HG03095 (cell line): ENCODE measurements at regions not wholly inside any gene's neighbourhood (a gene's known extent, or its start where the extent isn't known, plus 50 kb on each side); places are given as distances from the start of the nearest gene placed in this dataset.
"Not testable (repeated sequence)": the region's sequence is repeated elsewhere in the genome, so short reads cannot be mapped to it uniquely, and the experiment has no call there.

Source experiments
- ATAC-seq: cut with Tn5 transposase; IDR thresholded peaks from one replicate; pipeline ENCODE4 v1.9.1; 2021; ENCODE audit warnings: moderate library complexity; ENCODE audit not compliant: unreplicated experiment

DNA sequence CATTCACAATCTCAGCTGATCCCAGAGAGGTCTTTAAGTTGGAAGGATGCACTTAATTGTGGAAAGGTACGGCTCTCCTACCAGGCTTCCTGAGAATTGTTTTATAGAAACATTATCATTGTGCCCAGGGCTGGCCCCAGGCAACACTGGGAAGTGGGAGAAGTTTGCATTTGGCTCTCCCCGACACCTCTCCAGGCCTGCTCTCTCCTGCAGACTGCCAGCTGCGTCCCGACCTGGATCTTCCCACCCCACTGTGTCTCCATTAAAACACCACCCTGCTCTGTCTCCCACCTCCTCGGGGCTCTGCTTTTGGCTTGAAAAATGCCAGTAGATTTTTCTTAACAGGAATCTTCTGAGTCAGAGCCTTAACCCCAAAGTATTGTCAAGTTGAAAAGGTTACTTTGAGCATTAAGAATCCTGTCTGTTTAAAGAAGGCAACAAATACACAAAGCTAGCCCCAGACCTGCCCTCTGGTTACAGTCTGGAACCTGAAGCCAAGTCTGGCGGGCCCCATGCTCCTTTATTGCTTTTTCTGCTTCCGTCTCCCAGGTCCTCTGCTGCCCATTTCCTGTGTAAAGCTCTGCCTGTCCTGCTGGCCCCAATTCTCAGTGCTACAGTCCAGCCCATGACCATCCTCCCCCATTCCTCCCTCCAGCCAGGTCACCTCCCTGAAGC is 530.2 kb downstream of the SOX6 start:
- ATAC-seq = no peak

DNA sequence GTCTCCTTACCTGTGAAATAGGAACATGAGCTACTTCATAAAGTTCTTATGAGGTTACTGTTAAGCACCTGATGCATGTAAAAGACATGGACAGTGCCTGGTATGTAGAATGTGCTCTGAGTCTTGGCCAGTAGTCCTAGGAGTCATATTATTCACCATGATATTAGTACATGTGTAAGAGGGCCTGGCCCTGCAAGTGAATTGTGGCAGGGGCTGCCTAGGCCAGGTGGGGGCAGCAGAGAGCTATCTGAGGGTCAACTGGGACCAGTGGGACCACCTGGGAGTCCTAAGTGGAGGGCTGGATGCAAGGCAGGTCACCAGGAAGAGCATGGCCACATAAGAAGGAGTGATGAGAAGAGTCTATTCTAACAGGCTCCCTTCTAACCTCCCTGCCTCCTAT is 529.5 kb downstream of the SOX6 start:
- ATAC-seq = peak; percentile 70

DNA sequence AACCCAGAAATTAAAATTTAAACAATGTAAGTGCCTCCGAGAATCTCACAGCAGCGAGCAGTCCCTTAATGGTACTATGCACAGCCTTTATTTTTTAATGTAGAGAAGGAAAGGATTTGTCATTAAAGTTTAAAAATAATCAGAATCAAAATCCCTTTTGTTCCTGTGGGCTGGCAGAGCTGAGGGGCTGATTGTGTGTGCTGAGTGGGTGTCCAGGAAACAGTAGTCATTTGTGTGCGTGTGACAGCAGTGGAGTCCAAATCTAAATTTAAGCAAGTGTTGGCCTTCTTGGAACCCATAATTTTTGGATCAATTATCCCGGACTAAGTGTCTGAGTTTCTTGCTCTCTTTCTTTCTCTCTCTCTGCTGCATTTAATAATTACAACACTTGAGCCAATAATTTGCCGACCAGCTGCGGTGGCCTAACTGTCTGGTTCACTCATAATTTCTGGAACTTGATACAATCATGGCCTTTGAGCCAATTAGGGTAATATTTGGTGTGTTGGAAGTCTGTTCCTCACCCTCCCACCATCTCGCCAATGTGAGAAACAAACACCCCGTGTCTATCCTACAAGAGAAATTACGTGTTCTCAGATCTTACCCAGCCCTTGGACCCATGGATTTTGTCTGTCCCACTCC is 528.0 kb downstream of the SOX6 start:
- no peak for ATAC-seq

DNA sequence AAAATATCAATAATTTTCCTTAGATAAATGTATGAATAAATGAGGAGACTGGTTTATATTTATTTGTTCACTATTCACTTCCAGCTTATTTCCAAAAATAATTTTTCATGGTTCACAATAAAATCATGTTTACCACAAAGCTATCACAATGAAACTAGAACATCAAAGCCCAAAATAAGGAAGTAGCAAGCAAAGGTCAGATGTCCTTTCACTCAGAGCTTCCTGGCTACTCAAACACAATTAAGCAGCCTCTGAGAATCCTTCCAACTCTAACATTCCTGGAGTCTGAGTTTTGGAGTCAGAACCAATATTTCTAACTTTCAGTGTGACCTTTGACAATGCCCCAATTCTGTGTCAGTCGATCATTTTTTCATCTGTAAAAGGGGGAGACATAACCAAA is 527.0 kb downstream of the SOX6 start:
- ATAC-seq = no peak

DNA sequence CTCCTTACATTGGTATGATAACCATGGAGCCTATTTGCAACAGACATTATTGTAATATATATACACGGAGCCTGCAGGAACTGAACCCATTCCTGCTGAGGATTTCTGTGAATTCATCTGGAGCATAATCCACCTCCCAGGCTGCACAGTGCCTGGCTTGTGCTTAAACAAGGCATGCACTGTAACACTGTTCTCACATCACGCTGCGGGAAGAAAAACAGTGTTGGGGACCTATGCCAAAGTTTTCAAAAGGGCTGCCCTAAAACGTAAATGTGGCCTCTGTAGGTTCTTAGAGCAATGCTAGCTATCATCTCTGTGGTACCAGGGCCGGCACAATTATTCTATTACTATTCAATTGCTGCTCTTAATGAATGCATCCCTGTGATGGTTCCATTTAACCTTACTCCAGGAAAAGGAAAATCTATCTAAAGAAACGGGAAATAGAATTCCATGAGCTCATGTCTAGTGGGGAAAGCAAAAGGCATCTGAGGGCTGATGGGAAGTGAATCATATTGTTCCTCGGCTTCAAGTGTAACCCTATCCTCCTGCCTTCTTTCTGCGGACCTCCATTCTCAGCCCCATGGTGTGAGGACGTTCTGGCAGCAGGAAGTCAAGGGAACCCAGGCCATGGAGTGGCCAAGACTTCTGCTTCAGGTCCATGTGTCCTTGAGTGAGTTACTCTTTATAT is 525.5 kb downstream of the SOX6 start:
- no peak for ATAC-seq

DNA sequence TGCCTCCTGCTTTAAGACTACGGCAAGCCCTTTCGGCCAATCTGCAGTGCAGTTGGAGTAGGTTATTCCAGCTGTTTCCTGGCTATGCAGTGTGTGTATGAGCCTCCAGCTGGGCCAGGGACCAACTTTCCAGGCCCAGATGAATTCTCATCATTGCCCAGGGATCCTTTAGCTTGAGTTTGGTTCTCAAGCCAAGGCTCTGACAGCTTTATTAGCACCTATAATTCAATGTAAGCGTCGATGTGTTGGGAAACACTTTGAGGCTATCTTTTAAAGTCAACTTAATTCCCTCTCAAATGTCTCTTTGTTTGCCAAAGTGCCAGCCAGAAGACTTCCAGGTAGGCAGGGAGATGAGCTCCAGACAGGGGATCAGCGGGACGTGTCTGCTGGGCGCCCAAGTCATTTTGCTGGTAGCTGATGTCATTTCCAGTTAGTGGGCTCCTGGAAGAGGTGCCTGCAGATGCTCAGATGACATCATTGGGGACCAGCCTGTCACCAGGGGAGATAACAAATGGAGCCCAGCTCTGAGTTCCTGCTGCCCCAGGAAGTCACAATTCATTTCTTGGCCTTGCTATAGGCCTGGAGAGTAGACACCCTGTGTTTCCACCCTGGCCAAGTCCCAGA is 520.4 kb downstream of the SOX6 start:
- no peak for ATAC-seq

DNA sequence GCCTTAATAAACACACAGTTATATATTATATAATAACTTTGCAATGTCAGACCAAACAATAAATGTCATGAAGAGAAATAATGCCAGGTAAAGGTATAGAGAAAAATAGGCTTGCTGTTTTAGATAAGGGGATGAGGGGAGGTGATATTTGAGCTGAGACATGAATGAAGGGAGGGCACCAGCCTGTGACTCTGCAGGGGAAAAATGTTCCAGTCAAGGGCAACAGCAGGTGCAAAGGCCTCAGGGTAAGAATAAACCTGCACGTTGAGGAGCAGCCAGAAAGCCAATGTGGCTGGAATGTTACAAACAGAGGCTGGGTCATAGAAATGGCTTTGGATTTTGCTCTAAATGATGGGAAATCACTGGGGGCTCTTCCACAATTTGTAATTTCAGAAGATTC is 519.6 kb downstream of the SOX6 start:
- ATAC-seq = no peak

DNA sequence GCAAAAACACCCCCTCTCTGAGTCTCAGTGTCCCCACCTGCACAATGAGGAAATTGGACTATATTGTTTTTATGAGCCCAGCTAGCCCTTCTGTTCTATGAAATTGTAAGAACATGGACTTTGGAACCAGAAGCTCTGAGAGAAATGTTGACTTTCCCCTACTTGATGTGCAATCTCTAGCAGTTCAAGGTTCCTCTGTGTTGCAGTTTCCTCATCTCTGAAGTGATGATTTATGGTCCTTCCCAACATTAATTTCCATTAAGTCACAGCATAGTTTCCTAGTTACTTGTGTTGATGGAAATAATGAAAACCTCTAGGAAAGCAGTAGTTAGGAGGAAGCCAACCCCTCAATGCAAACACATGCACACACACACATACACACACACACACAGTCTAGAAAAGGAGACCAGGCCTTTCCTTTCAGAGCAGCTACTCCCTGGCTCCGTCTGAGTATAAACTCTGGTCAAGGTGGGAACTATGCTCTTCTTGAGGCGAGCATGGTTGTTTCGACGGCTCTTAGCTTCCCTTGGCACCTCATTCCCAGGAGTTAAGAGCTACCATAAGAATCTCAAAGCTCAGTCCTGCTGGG is 518.4 kb downstream of the SOX6 start:
- ATAC-seq = no peak

DNA sequence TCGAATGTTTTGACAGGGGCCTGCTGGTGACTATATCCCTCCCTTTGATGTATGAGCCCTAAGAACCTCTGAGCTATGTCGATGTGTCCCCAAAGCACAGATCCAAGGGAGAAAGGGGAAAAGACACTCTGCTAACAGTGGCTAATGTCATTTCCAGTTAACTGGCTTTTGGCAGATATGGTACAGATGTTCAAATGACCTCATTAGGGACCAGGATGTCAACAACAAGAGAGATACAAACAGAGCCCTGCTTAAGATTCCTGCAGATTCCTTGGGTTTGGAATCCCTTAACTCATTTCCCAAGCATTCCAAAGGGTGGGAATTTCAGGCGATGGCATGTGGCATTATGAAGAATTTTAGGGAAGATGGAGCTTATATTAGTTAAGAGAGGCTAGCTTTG is 517.3 kb downstream of the SOX6 start:
- no peak for ATAC-seq

DNA sequence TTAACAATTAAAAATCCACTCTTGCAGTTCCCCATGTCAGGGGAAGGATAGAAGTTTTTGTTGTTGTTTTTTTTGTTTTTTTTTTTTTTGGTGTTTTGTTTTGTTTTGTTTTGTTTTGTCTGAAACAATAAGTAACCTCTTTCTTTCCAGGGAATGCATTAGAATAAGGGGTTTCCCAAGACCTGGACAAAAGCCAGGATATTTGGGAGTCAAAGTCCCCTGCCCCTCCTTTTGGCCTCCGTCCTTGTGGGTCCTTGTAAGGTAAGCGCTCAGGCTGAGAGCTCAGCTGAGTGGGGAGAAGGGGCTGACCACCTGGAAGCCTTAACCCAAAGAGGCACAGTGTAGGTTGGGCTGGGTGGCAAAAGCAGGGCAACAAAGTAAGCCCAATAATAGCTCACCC is 515.4 kb downstream of the SOX6 start:
- ATAC-seq = no peak

DNA sequence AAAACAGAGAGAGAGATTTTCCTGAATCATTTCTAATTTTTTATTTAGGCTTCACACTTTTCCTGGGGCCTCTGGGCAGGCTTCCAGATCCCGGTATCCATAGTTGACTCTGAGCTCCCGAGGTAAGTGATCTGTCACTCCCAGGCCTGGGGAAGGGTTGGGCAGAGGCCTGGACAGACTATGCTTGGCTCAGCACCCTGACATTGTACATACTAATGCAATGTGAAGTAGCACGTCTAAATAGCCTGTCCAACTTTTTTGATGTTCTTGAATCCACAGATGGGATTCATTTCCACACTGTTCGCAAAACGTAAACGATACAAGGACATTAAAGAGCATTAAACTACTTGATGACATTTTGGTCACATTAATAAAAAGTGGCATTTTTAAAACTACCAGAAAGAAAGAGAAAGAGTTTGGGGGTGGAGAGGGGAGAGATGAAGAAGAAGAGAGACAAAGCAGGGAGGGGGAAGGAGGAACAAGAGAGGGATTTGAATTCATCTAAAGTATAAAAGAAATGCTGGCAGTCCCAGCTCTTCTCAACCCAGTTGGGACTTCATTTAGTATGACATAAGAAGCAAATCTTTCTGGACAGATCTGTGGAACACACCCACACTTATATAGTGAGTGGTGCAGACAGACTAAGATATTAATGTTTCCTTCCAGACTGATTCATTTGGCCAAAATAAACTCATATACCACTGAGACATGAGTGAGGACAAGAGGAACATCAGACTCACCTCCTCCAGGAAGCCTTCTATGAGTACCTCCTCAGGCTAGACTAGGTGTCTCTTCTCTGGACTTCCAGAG is 514.2 kb downstream of the SOX6 start:
- no peak for ATAC-seq

DNA sequence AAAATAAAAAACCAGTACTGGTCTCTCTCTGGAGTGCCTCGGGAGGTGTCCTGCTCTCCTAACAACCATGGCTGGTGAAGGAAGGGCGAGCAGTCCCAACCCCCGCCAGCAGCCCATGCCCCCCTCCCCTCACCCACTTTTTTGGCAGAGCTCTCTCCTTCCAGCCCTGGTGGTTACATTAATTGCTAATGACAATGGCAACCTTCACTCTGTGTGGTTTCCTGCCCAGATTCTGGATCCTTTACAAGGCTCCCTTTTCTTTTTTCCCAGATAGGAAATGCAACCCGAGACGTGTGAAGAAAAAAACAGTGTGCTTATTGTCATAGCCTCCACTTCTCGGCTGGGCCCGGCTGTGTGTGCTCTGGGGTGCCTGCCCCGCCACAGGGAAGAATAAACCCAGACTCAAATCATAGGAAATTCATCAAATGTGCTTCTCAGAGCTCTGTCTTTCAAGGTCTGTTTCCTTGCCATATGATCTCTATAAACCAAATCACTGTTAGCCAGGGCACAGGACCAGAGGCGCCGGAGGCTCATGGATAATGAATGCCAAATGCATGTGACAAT is 513.0 kb downstream of the SOX6 start:
- no peak for ATAC-seq

DNA sequence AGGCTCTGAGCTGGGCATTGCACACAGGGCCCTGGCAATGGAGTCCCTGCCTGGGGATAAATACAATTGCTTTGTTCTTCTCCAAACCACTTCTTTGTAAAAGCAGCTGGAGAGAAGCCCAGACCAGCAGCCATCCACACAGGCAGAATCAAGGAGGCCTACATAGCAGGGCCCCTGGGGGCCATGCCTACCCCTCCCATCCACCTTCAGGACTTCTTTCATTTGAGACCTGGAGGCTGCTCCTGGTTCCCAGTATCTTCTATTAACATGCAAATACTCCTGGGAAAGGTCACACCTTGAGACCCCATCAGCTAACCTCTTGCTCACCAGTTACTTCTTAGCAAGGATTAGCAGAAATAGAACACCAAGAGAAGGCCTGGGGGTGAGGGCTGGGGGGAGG is 511.1 kb downstream of the SOX6 start:
- no peak for ATAC-seq

DNA sequence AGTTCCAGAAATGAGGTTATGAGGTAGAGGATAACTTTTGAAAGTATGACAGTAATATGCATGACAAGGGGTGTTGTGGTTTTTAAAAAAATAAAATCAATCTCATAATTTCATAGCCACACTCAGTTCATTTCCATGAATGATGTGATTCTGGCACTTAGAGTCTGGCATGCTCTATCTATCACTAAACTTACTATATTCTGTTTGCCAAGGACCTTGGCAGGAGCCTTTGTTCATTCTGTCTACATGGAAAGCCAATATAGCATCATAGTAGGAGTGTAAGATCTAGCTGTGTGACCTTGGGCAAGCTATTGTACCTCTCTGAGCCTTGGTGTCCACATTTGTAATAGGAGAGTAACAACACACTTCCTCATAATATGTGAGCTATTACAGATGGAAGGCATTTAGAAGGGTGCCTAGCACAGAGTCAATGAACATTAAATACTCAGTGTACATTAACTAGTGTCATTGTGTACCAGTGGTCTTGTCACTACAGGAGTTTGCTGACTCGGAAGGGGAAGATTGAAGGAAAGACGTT is 507.6 kb downstream of the SOX6 start:
- ATAC-seq = no peak

DNA sequence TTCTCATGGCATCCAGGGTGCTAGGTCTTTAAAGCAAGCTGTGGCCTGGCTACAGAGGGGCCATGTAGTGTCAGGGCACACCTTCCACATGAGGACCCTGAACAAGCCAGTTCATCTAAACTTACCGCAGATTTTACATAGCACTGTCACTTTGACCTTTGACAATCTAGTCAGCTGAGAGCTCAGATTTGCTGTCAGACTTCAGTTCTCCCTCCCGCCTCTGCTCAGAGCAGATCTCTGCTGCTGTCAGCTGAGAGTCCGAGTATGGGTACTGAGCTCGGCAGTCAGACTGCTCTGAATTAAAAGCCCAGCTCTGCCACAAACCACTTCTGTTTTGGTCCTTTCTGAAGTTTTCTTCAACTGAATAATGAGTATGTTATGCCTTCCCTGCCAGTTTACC is 507.1 kb downstream of the SOX6 start:
- no peak for ATAC-seq

DNA sequence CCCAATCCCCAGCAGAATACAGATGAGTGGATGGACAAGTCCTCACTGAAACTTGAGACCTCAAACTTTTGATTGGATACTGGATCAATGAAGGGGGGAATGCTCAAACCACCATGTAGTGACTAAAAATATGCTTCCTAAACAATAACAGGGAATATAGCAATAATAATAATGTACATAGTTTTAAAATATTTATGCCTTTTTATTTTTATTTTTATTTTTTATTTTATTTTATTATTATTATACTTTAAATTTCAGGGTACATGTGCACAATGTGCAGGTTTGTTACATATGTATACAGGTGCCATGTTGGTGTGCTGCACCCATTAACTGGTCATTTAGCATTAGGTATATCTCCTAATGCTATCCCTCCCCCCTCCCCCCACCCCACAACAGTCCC is 506.0 kb downstream of the SOX6 start:
- not testable (repeated sequence) for ATAC-seq

DNA sequence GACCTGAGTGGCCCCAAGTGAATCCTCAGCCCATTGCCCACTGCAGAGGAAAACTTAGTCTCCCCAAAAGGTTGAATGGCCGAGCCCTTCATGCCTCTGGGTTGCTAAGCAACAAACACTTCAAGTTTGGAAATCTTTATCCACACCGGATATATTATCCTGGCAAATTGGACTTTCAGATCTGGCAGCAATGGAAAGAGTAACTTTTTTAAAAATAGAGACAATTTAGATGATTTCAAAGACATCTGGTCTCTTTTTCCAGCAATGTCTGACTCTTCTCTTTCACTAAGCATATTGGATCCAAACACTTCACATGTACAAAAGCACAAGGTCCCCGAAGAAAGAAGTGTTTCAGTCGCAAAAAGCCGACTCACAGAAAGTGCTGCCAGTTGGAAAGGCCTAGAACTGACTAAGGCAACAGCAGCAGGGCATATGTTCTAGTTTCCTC is 505.3 kb downstream of the SOX6 start:
- ATAC-seq = no peak

DNA sequence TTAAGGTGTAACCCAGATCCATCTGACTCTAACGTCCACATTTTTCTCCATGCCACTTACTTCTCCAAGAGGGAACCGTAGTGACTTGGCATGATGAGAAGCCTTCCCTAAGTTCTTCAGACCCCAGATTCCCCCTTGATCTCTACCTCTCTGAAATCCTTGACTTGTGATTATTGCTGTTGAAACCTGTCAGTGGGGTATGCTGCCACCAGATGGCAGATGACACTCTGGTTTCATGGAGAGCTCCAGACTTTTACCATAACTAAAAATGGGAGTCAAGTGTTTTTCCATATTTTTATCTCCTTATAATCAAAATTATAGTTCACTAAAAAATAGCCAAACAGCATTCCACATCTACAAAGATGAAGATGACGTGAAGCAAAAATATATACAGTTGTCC is 504.2 kb downstream of the SOX6 start:
- no peak for ATAC-seq

DNA sequence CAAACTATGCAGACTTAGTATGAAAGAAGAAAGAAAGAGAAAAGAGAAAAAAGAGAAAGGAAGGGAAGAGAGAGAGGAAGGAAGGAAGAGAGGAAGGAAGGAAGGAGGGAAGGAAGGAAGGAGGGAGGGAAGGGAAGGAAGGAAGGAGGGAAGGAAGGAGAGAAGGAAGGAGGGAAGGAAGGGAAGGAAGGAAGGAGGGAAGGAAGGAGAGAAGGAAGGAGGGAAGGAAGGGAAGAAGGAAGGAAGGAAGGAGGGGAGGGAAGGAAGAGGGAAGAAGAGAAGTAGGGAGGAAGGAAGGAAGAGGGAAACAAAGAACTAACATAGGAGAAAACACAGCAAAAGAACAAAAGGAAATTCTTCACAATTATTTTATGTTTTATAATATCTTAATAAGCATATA is 502.1 kb downstream of the SOX6 start:
- no peak for ATAC-seq

DNA sequence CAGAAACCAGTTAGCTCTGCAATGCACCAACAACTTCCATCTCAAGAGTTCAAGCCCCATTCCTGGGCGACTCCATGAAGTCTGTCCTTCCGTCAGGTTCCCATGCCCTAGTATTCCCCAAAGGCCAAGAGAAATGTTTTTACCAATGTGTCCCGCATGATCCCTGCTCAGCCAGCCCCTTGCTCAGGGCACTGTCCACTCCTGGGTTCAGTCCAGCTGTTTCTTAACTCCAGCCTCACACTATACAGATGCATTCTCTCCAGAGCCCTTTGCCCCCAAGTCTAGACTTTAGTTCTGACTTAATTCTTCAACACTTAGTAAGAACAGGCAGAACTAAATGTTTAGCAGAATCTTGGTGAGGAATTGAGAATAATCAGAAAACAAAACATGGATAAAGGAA is 497.5 kb downstream of the SOX6 start:
- ATAC-seq = no peak
